T-helper 17 cell (primary cell): ENCODE measurements at regions not wholly inside any gene's neighbourhood (a gene's known extent, or its start where the extent isn't known, plus 50 kb on each side); places are given as distances from the start of the nearest gene placed in this dataset.
"Not testable (repeated sequence)": the region's sequence is repeated elsewhere in the genome, so short reads cannot be mapped to it uniquely, and the experiment has no call there.

Experiments used
- ATAC-seq: fragments of 150-1000 bp; cut with Tn5 transposase; 2 replicates; pipeline ENCODE4 v1.10.0; 2021; ENCODE audit warnings: mild to moderate bottlenecking, moderate library complexity
- DNase-seq, 3 donors: peaks; one replicate each; pipeline versions ENCODE4 v3.0.0 to v3.0.0-alpha.2; 2020 to 2021
- H3K9me3 ChIP-seq: one replicate; pipeline ENCODE4 v1.7.0; 2013; ENCODE audit warnings: low read length, mild to moderate bottlenecking; ENCODE audit not compliant: control insufficient read depth, poor library complexity, severe bottlenecking
- H3K27ac Mint-ChIP-seq: one replicate; pipeline ENCODE4 v1.8.0; 2022; ENCODE audit warnings: mild to moderate bottlenecking, moderate library complexity, mixed read lengths
- H3K27me3 Mint-ChIP-seq: one replicate; pipeline ENCODE4 v1.8.0; 2022; ENCODE audit warnings: mixed read lengths
- H3K36me3 Mint-ChIP-seq: one replicate; pipeline ENCODE4 v1.8.0; 2022; ENCODE audit warnings: low read depth, mixed read lengths
- H3K4me1 Mint-ChIP-seq: one replicate; pipeline ENCODE4 v1.8.0; 2022; ENCODE audit warnings: mild to moderate bottlenecking, mixed read lengths
- H3K4me3 Mint-ChIP-seq: one replicate; pipeline ENCODE4 v1.8.0; 2022; ENCODE audit warnings: mild to moderate bottlenecking, moderate library complexity, mixed read lengths

GRCh38 chr6:157750973-157751372, 72.1 kb upstream of the SNX9 start:
- H3K4me3 Mint-ChIP-seq, H3K9me3 ChIP-seq, ATAC-seq, DNase-seq, H3K27ac Mint-ChIP-seq, H3K4me1 Mint-ChIP-seq, H3K36me3 Mint-ChIP-seq: not testable (repeated sequence)
- H3K27me3 Mint-ChIP-seq, result peaks cover 31% of the 10 kb centered on the region

- ATAC-seq (no peak), DNase-seq (no peak)
- H3K27me3 Mint-ChIP-seq, result peaks cover 25% of the 10 kb centered on the region
- no peaks in the 10 kb centered on the region for H3K9me3 ChIP-seq
- no peak overlapping the region for H3K4me3 Mint-ChIP-seq
- H3K4me1 Mint-ChIP-seq, result peaks cover 4% of the 10 kb centered on the region
- no peaks in the 10 kb centered on the region for H3K36me3 Mint-ChIP-seq
- peak overlapping the region; percentile 3 for H3K27ac Mint-ChIP-seq
Measured at GRCh38 chr6:157751547-157752200, 71.4 kb upstream of the SNX9 start.

- not testable (repeated sequence) for H3K9me3 ChIP-seq, DNase-seq, H3K27ac Mint-ChIP-seq, H3K4me3 Mint-ChIP-seq, H3K36me3 Mint-ChIP-seq, ATAC-seq, H3K4me1 Mint-ChIP-seq
- H3K27me3 Mint-ChIP-seq, result peaks cover 20% of the 10 kb centered on the region
Measured at GRCh38 chr6:157752879-157753278, 70.2 kb upstream of the SNX9 start.

GRCh38 chr6:157753291-157753690, 69.8 kb upstream of the SNX9 start:
- Mint-ChIP-seq H3K27ac (peak overlapping the region; percentile 9), H3K36me3 (no peaks in the 10 kb centered on the region), H3K4me3 (no peak overlapping the region), H3K4me1 (peaks cover 14% of the 10 kb centered on the region), H3K27me3 (peaks cover 20% of the 10 kb centered on the region)
- H3K9me3 ChIP-seq, result no peaks in the 10 kb centered on the region
- no peak for ATAC-seq
- DNase-seq, result no peak

GRCh38 chr6:157753801-157754200, 69.2 kb upstream of the SNX9 start:
- DNase-seq, H3K4me3 Mint-ChIP-seq, H3K9me3 ChIP-seq, ATAC-seq, H3K36me3 Mint-ChIP-seq: not testable (repeated sequence)
- peak overlapping the region; percentile 9 for H3K27ac Mint-ChIP-seq
- H3K4me1 Mint-ChIP-seq, result peaks cover 19% of the 10 kb centered on the region
- peaks cover 19% of the 10 kb centered on the region for H3K27me3 Mint-ChIP-seq

- no peak overlapping the region for H3K4me3 Mint-ChIP-seq
- peaks cover 21% of the 10 kb centered on the region for H3K4me1 Mint-ChIP-seq
- H3K36me3 Mint-ChIP-seq, result no peaks in the 10 kb centered on the region
- DNase-seq (no peak), ATAC-seq (no peak)
- no peak overlapping the region for H3K27ac Mint-ChIP-seq
- peaks cover 16% of the 10 kb centered on the region for H3K27me3 Mint-ChIP-seq
- H3K9me3 ChIP-seq, result no peaks in the 10 kb centered on the region
Measured at GRCh38 chr6:157754351-157754750, 68.7 kb upstream of the SNX9 start.

GRCh38 chr6:157755032-157755745, 67.9 kb upstream of the SNX9 start:
- H3K4me3 Mint-ChIP-seq, result no peak overlapping the region
- ATAC-seq, result no peak
- no peaks in the 10 kb centered on the region for H3K9me3 ChIP-seq
- H3K27ac Mint-ChIP-seq, result no peak overlapping the region
- H3K27me3 Mint-ChIP-seq, result peaks cover 16% of the 10 kb centered on the region
- H3K4me1 Mint-ChIP-seq, result peaks cover 21% of the 10 kb centered on the region
- H3K36me3 Mint-ChIP-seq, result no peaks in the 10 kb centered on the region
- DNase-seq, result no peak

- DNase-seq, result no peak
- Mint-ChIP-seq H3K36me3 (no peaks in the 10 kb centered on the region), H3K27ac (peak overlapping the region; percentile 59), H3K4me1 (peaks cover 27% of the 10 kb centered on the region), H3K27me3 (peaks cover 16% of the 10 kb centered on the region), H3K4me3 (peak overlapping the region; percentile 41)
- no peaks in the 10 kb centered on the region for H3K9me3 ChIP-seq
- ATAC-seq, result peak; percentile 62
Measured at GRCh38 chr6:157755746-157756411, 67.2 kb upstream of the SNX9 start.

- Mint-ChIP-seq H3K27me3 (peaks cover 16% of the 10 kb centered on the region), H3K4me3 (peak overlapping the region; percentile 5), H3K4me1 (peaks cover 37% of the 10 kb centered on the region), H3K27ac (peak overlapping the region; percentile 59), H3K36me3 (no peaks in the 10 kb centered on the region)
- ATAC-seq (peak; percentile 63), DNase-seq (peak; percentile 59 to 78 (median 67))
- no peaks in the 10 kb centered on the region for H3K9me3 ChIP-seq
Measured at GRCh38 chr6:157756708-157757429, 66.2 kb upstream of the SNX9 start.

- ATAC-seq (no peak), DNase-seq (no peak)
- no peaks in the 10 kb centered on the region for H3K9me3 ChIP-seq
- Mint-ChIP-seq H3K27me3 (peaks cover 16% of the 10 kb centered on the region), H3K27ac (peak overlapping the region; percentile 92), H3K4me3 (peak overlapping the region; percentile 49), H3K4me1 (peaks cover 43% of the 10 kb centered on the region), H3K36me3 (no peaks in the 10 kb centered on the region)
Measured at GRCh38 chr6:157757430-157758403, 65.3 kb upstream of the SNX9 start.

- H3K27me3 Mint-ChIP-seq, result peaks cover 12% of the 10 kb centered on the region
- no peak for ATAC-seq
- peaks cover 48% of the 10 kb centered on the region for H3K4me1 Mint-ChIP-seq
- no peaks in the 10 kb centered on the region for H3K9me3 ChIP-seq
- no peak overlapping the region for H3K4me3 Mint-ChIP-seq
- peak overlapping the region; percentile 92 for H3K27ac Mint-ChIP-seq
- H3K36me3 Mint-ChIP-seq, result no peaks in the 10 kb centered on the region
- DNase-seq, result no peak
Measured at GRCh38 chr6:157758516-157759023, 64.5 kb upstream of the SNX9 start.

- Mint-ChIP-seq H3K27me3 (peaks cover 8% of the 10 kb centered on the region), H3K4me3 (no peak overlapping the region), H3K27ac (peak overlapping the region; percentile 92), H3K36me3 (no peaks in the 10 kb centered on the region), H3K4me1 (peaks cover 53% of the 10 kb centered on the region)
- no peak for ATAC-seq
- no peaks in the 10 kb centered on the region for H3K9me3 ChIP-seq
- DNase-seq, result no peak
Measured at GRCh38 chr6:157759028-157759427, 64.0 kb upstream of the SNX9 start.
